EL (cell line): ENCODE measurements at regions not wholly inside any gene's neighbourhood (a gene's known extent, or its start where the extent isn't known, plus 50 kb on each side); places are given as distances from the start of the nearest gene placed in this dataset.
"Not testable (repeated sequence)": the region's sequence is repeated elsewhere in the genome, so short reads cannot be mapped to it uniquely, and the experiment has no call there.

Experiments used
- DNase-seq: peaks from one replicate; pipeline ENCODE4 v3.0.0-alpha.2; 2016

DNA sequence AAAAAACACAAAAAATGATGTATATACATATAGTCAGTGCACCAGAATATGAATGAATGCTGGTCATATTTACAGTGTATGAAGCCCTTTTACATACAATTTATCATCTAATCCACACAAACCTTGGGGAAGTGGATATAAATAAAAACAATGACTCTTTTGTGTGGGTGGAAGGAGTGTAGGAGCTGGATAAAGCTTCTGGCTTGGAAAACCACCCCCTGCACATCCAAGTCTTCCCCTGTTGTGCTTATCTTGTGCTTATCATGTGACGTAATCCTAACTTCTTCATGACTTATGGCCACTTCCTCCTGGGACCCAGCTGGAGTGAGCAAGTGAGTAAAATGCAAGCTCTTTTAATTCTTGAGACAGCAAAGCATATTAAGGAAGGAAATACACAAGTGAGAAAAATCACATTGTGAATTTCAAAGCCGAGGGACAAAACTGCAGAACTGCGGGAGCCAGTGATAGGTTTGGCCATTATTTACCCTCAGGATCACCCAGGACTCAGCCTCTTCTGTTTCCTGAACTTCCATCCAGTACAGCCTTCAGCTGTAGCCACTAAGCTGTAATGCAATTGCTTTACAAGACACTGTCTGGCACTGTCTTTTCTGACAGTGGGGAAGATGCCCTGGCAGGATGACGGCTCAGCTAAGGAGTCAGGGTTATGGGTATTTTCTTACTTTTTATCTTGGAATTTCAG is 104.0 kb upstream of the PPM1J start:
- peak; percentile 80 for DNase-seq

DNA sequence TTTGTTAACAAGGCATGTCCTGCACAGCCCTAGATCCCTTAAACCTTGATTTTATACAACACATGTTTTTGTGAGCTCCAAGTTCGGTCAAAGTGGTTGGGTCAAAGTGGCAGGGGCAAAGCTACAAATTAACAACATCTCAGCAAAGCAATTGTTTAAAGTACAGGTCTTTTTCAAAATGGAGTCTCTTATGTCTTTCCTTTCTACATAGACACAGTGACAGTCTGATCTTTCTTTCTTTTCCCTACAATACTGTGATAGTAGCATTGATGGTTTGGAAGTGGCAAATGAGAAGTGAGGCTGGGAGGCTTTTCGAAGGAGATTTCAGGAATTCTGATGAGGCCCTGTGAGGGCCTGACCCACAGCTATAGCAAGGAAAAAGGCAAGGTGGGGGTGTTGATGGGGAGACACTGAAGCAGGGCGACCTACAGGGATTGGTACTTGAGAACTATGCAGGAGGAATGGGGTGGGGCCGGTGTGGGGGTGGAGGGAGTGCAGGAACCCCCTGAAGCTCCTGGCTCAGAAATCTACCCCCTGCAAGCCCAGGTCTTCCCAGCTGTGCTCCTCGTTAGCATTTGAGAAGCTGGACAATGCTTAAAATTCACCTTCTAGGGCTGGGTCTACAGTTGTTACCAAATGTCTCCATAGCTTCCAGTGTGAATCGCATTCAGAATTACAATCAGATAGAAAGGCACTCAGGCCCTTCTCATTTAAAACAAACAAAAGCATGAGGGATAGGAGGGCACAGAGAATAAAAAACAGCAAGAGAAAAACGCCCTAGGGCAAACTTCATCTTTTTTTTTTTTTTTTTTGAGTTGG is 102.6 kb upstream of the PPM1J start:
- DNase-seq: no peak

DNA sequence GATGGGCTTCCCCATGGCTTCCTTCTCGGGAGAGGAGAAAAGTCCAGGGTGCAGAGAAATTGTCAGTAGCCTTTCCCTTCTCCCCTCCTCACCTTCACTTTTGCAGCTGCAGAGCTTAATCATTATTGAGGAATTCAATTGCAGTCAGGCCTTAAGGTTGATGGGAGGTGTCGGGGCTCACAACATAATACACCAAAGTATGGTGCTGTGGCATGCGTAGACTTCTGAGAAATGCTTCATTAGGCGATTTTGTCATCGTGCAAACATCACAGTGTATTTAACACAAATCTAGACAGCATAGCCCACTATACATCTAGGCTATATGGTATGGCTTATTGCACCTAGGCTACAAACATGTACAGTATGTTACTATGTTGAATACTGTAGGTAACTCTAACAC is 100.2 kb upstream of the PPM1J start:
- no peak for DNase-seq

DNA sequence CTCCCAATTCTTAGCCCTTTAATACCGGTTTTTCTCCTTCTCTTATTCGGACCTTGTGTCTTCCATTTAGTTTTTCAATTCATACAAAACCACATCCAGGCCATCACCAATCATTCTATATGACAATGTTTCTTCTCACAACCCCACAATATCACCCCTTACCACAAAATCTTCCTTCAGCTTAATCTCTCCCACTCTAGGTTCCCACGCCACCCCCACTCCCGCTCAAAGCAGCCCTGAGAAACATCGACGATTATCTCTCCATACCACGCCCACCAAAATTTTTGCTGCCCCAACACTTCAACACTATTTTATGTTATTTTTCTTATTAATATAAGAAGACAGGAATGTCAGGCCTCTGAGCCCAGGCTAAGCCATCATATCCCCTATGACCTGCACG is 99.5 kb upstream of the PPM1J start:
- not testable (repeated sequence) for DNase-seq

DNA sequence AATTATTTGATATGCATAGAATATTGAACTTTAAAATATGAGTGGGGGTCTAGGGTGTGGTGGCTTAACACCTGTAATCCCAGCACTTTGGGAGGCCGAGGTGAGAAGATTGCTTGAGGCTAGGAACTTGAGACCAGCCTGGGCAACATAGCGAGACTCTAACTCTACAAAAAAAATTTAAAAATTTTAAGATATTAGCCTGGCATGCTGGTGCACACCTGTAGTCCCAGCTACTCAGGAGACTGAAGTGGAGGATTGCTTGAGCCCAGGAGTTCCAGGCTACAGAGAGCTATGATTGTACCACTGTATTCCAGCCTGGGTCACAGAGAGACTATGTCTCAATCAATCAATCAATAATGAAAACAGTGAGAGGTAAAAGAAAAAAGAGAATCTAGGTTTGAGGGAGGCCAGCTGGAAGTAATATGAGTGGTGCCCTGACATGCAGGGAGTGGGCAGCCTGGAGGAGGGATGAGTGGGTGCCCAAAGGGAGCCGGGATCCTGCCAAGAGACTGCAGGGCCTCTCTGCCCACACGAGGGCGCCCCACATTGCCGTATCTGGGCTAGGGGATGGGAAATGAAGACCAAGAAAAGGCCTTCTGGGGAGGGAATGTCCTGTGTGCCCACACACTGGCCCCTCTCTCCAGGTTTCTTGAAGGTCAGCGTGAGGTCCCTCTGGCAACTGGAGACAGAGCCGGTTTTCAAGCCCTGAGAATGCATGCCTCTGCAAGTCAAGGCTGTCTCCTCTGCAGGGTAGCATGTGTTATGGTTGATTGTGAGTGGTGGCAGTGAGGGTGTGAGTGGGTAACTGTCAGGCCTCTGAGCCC is 93.9 kb upstream of the PPM1J start:
- peak; percentile 76 for DNase-seq

DNA sequence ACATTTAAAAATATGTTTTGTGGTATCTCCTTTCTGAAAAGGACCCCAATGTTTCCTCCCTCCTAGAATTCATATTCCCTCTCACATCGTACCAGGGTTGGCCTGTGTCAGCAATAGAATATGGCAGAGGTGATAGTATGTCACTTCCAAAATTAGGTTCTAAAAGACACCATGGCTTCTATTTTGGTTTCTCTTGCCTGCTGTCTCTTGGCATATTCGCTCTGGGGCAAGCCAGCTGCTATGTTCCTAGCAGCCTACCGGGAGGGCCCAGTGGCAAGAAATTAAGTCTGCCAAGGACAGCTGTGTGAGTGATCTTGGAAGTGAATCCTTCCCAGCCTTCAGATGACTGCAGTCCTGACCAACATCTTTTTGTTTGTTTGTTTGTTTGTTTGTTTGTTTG is 92.9 kb upstream of the PPM1J start:
- DNase-seq: no peak

DNA sequence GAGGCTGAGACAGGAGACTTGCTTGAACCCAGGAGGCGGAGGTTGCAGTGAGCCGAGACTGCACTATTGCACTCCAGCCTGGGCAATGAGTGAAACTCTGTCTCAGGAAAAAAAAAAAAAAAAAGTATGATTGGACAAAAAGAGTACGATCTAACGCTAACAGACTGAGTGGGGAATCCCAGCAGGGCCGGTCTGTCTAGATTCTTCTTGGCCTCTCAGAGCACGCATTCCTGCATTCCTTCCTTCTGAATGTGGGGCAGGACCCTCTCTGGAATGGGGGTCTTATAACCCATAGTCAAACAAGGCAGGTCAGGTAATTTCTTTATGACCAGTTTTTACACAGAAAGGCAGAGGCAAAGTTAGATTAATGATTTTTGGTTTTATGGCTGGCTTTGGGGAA is 92.0 kb upstream of the PPM1J start:
- DNase-seq: no peak

DNA sequence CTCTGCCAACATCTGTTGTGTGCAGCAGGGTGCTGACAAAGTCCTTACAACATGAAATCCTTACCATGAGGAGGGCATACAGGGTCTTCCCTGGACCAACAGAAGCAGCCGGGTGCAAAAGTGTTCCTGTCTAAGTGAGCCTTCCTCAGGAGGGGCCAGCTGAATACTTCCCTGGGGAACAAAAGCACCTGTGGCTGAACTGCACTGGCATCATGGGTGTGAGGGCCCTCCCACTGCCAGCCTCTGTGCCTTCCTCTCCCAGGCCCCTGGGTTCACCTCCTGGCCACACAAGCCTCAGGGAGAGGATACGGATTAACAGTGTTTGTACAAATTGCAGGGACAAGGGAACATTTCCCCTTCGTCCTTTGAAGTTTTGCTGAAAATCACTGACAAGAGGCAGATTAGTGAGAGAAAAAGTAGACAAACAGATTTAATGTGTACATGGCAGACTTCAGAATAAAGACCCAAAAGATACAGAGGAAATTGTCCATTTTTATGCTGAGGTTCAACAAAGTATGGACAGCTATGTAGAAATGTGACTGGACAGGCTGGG is 91.0 kb upstream of the PPM1J start:
- DNase-seq: no peak

DNA sequence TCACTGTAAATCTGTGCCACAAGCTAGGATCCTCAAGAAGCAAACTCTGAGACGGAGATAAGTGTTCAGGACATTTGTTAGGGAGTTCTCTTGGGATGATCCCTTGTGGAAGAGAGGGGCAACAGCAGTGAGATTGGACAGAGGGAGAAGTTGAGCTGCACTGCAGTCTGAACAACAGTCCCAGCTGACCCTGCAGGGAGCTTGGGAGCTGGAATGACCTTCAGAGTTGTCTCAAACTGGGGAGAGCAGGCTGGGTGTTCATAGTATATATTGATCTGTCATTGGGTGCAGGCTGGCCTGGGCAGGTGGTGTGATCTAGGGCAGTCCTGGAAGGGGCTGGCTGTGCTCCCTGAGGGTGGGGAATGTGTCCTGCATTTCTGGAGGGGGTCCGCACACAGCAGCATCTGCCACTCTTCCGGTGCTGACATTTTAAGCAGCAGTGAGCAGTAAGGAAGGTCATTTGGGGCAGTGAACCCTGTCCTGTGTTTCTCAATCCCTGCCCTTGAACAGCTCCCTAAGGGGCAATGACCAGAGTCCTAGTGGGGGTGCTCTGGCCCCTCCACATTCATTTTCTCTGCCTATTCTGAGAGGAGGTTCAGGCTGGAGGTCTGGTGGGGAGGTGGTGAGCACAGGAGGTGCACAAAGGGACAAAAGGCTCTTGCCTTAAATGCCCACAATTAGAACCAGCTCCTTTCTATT is 90.2 kb upstream of the PPM1J start:
- DNase-seq: no peak

DNA sequence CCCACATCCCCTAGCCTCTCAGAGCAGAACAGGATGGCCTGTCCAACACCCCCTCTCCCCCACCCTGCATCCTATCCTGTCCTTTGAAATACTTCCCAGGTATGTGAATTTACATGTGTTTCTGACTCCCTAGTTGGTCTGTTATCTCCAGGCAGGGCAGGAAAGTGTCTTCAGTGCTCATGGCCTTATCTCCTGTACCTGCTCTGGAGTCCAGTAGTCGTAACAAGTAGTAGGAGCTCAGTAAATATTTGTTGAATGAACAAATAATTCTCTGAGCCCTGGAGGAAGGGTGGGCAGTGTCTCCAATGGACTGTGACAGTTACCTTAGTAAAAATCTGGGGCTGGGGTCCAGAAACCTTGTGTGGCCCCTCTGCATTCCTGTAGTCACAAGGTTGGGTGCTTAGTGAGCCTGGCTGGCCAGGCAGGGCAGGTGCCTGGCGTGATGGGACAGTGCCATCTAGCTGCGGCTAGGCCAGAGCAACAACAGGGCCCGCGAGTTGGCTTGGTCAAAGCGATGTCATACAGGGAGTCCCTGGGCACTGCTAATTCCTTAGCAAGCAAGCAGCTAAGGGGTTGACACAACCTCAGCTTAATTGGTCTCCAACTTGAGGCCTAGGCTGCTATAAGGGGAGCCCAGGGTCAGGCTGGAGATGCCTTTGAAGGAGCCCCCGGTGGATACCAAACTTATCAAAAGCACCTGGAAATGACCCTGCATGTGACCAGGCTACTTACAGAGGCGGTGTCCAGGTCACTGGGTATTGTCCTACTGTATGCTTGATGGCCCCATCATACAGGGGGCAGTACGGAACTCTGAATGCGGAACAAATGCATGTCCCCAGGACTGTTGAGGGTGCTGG is 89.0 kb upstream of the PPM1J start:
- DNase-seq: peak; percentile 71

DNA sequence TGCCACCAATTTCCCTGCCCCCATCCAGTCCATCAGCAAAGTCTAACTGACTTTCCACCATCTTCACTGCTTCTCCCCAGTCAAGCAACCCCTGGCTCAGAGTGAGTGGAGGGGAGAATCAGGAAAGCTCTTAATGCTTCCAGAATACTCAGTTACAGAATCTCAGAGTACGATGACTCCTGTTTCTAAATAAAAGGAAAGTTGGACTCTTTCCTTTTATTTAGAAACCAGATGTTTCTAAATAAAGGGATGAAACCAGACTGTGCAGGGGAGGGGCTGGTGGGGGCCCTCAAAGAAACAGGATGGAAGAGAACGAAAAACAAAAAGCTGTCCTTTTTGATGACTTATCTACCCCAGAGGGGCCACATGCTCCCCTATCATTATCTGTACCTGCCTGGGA is 85.2 kb upstream of the PPM1J start:
- DNase-seq: no peak

DNA sequence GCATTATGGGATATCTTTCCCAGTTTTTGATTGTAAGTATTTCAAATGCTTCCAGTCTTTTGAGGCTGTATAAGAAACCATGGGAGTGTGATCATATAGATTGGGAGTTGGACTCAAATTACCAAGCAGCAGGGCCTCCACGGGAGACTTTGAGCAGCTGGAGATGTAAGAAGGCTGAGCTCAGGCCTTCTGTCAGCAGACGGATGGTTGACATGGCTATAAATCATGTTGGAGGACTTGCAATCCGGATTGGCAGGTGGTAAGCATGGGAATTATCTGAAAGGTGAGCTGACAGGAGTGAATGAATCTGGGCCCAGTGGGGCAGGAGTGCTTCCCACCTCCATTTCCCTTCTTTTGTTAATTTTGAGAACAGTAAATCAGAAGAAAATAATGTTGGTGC is 83.2 kb upstream of the PPM1J start:
- no peak for DNase-seq

DNA sequence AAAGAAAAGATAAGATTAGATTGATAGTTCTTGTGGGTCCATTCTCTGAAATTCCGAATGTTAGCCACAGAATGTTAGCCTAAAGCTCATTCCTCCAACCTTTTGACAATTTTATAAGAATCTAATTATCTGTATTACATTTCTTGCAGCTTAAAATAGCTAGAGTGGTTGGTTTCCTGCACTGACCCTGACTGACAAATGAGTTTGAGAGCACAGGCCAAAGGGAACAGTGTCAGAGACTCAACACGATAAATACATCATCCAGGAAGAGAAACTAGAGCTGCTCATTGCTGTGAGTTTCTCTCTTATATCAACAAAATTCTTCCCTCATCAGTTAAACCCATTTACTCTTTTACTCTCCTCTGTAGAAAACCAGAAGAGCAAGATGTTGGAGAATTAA is 82.1 kb upstream of the PPM1J start:
- DNase-seq: no peak

DNA sequence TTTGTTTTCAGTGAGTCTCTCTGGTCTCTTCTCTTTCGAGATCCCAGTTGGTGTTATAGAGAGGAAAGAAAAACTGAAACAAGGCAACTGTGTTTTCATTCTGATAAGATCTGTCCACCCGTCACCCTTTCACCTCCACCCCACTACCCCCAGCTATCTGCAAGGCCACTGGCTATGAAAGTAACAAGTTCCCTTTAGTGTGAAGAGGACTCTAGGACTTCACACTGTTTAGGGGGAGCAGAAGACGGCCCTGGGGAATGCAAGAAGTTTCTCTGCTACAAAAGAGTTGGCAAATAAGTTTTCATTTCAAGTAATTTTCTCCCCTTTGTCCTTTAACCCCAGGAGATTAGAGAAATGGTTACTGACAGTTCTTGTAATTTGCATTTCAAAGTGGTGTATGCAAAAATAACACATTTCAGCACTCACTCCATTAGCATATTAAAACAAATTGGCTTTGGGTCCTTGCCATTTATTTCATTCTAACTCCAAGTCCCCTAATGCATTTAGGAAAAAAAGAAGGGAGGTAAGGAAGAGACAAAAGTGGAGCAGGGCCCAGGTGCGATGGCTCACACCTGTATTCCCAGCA is 79.6 kb upstream of the PPM1J start:
- DNase-seq: no peak

DNA sequence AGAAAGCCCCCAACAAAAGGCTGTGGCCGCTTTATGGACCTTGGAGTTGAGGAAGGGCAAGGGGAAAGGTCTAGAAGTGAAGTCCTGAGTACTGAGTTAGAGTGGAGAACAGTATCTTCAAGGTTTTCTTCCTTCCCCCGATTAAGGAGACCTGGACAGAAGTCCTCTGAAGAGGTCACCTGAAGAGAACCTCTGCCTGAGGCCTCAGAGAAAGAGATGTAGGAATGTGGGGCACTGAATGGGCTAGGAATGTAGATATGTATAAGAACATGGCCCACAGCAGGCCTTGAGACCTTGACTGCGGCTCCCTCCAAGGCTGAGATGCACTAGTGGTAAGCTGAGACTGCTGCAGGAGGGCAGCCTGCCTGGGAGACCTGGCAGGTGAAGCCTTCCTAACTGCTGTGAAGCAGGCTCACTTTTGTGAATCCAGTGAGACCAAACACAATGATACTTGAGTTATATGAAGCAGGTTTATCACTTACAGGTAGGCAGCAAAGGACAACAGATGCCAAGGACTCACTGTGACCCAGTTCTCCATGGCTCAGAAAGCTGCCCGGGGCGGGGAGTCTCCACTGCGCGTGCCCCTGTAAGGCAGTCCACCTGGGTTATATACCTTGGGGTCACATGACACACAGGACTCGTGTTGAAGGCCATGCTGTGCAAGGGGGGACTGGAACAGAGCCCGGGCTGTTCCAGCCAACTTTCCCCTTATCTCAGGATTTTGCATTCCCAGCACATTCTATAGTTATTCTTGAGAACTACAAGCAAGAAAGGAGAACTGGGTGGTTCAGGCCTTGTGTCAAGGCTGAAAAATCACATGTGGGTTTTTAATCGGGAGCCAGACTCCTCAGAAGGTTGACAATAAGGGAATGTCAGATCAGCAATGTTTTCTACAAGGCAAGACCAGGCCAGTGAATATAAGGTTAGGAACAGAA is 78.8 kb upstream of the PPM1J start:
- DNase-seq: no peak

DNA sequence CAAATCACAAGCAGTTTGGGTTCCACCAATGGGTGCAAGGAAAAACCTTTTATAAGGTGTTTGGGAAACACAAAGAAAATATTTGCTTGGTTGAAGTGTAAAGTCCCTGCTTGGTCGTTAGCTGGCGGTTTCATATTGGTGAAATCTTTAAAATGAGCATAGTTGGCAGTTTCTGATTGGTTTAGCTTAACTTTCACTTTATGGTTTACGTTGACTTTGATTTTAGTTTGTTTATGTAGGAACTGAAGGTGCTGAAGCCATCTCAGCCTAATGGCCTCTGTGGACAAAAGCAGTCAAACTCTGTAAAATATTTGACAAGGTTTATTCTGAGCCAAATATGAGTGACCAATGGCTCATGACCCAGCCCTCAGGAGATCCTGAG is 76.6 kb upstream of the PPM1J start:
- DNase-seq: no peak

DNA sequence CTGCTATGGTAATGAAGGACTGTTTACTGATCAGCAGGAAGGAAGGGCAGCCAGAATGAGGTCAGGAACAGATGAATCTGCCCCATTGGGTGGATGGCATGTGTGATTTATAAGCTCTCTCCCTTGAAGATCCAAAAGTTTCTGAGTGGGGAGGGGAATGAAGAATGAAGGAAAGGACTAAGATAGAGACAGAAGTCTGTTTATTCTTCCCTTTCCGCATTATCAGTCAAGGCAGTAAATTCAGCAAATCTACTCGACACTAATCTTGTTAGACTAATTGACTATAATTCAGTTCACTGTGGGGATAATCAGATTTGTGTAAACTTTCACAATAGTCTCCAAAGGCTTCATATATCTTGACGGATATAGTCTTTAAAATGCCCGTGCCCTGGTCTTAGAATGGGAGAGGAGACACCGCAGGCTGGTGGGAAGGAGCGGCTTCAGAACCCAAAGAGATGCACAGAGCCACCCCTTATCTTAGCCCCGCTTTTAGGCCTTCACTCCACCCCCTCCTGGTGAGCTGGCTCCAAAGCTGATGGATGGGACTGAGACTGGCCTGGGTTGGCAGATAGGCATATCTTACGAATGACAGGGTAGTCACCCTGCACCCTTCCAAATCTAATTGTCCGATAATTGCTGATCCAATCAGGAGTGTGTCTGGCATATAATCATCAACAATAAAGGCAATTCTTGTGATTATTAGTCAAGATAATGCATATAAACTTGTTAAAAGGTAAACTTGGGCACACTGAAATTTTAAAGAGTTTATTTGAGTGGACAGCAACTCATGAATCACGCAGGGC is 76.0 kb upstream of the PPM1J start:
- DNase-seq: no peak

DNA sequence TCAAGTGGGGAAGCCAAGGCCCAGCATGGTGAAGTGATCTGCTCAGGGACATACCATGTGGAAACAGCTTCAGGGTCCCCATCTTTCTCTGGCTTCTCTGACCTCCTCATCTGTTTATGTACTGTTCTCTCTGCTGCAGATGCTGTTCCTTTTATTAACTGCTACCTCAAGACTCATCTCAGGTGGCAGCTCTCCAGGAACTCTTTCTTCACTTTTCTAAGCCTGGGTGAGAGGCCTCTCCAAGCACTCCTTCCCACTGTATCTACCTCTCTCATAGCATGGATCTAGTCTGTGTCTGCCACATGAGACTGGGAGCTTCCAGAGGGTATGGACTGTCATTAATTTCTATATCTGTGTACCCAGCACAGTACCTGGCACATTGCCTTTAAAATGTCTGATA is 73.4 kb upstream of the PPM1J start:
- DNase-seq: no peak

DNA sequence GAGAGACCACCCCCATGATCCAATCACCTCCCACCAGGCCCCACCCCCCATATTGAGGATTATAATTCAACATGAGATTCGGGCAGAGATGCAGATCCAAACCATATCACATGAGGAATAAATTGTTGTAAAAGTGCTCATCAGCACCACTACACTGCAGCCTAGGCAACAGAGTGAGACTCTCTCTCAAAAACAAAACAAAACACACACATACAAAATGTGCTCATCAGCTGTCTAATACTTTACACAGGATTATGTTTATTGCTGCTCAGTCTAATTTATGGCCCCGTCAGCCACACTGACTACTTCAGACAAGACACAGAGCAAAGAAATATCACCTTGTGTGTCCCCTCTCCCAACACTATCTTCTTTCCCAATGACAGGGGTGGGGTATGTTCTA is 72.9 kb upstream of the PPM1J start:
- no peak for DNase-seq
